GM21423 (cell line): ENCODE measurements at regions not wholly inside any gene's neighbourhood (a gene's known extent, or its start where the extent isn't known, plus 50 kb on each side); places are given as distances from the start of the nearest gene placed in this dataset.

Experiments used
- ATAC-seq: cut with Tn5 transposase; IDR thresholded peaks from one replicate; pipeline ENCODE4 v1.9.1; 2021; ENCODE audit warnings: mild to moderate bottlenecking, moderate library complexity; ENCODE audit not compliant: unreplicated experiment

GRCh38 chr10:31754803-31755624 is 173.6 kb downstream of the ARHGAP12 start:
- ATAC-seq = no peak

GRCh38 chr10:31753681-31754080 is 174.9 kb downstream of the ARHGAP12 start:
- ATAC-seq = no peak

GRCh38 chr10:31752170-31752569 is 176.5 kb downstream of the ARHGAP12 start:
- no peak for ATAC-seq

- no peak for ATAC-seq
Measured at GRCh38 chr10:31751738-31752080, 176.9 kb downstream of the ARHGAP12 start.

- ATAC-seq = no peak
Measured at GRCh38 chr10:31751051-31751737, 177.4 kb downstream of the ARHGAP12 start.

GRCh38 chr10:31749981-31750840 is 178.4 kb downstream of the ARHGAP12 start:
- no peak for ATAC-seq

- no peak for ATAC-seq
Measured at GRCh38 chr10:31749301-31749700, 179.3 kb downstream of the ARHGAP12 start.

- no peak for ATAC-seq
Measured at GRCh38 chr10:31745612-31746376, 182.8 kb downstream of the ARHGAP12 start.

- no peak for ATAC-seq
Measured at GRCh38 chr10:31744025-31744424, 184.6 kb downstream of the ARHGAP12 start.

GRCh38 chr10:31742255-31742654 is 186.4 kb downstream of the ARHGAP12 start:
- ATAC-seq = no peak

GRCh38 chr10:31741473-31741872 is 187.2 kb downstream of the ARHGAP12 start:
- ATAC-seq = no peak

GRCh38 chr10:31739711-31740110 is 188.9 kb downstream of the ARHGAP12 start:
- no peak for ATAC-seq

GRCh38 chr10:31739146-31739545 is 189.5 kb downstream of the ARHGAP12 start:
- no peak for ATAC-seq

GRCh38 chr10:31731711-31732110 is 196.9 kb downstream of the ARHGAP12 start:
- ATAC-seq = no peak

- no peak for ATAC-seq
Measured at GRCh38 chr10:31730776-31731175, 197.9 kb downstream of the ARHGAP12 start.

GRCh38 chr10:31728698-31729224 is 199.9 kb downstream of the ARHGAP12 start:
- no peak for ATAC-seq

GRCh38 chr10:31725436-31725835 is 203.2 kb downstream of the ARHGAP12 start:
- no peak for ATAC-seq

- no peak for ATAC-seq
Measured at GRCh38 chr10:31724296-31724695, 204.3 kb downstream of the ARHGAP12 start.

- ATAC-seq = no peak
Measured at GRCh38 chr10:31723106-31723750, 205.4 kb downstream of the ARHGAP12 start.

GRCh38 chr10:31721096-31721495 is 207.5 kb downstream of the ARHGAP12 start:
- ATAC-seq = no peak
